Astrocyte (in vitro differentiated cells and primary cell): ENCODE measurements at regions not wholly inside any gene's neighbourhood (a gene's known extent, or its start where the extent isn't known, plus 50 kb on each side); places are given as distances from the start of the nearest gene placed in this dataset.

ENCODE experiments used
- DNase-seq: peaks from one replicate; pipeline ENCODE4 v3.0.0-alpha.2; 2010; ENCODE audit warnings: low read depth
- FAIRE-seq: peaks from 2 replicates; lab custom pipeline; 2011; peaks lifted over from hg19 to GRCh38; lab: Jason Lieb, UNC
- H2AFZ ChIP-seq: 2 replicates; pipeline ENCODE4 v1.6.0; 2012; ENCODE audit warnings: low read depth, low read length, inconsistent platforms
- H3K27ac ChIP-seq: 2 replicates; pipeline ENCODE4 v1.5.1; 2011; ENCODE audit warnings: low read depth, low read length, inconsistent platforms
- H3K27me3 ChIP-seq: 2 replicates; pipeline ENCODE4 v1.6.0; 2011; ENCODE audit warnings: low read length, inconsistent platforms; ENCODE audit not compliant: insufficient read depth
- H3K36me3 ChIP-seq: 2 replicates; pipeline ENCODE4 v1.5.1; 2011; ENCODE audit warnings: low read length, inconsistent platforms; ENCODE audit not compliant: insufficient read depth
- H3K4me1 ChIP-seq: 2 replicates; pipeline ENCODE4 v1.5.1; 2011; ENCODE audit warnings: low read length, inconsistent platforms; ENCODE audit not compliant: insufficient read depth
- H3K4me2 ChIP-seq: 2 replicates; pipeline ENCODE4 v1.6.0; 2012; ENCODE audit warnings: low read length, inconsistent platforms
- H3K4me3 ChIP-seq: 2 replicates; pipeline ENCODE4 v1.5.1; 2011; ENCODE audit warnings: low read depth, mild to moderate bottlenecking, low read length, inconsistent platforms; ENCODE audit not compliant: insufficient read depth
- H3K79me2 ChIP-seq: 2 replicates; pipeline ENCODE4 v1.6.0; 2012; ENCODE audit warnings: mild to moderate bottlenecking, low read length, inconsistent platforms; ENCODE audit not compliant: insufficient read depth
- H3K9ac ChIP-seq: 2 replicates; pipeline ENCODE4 v1.6.0; 2012; ENCODE audit warnings: mild to moderate bottlenecking, low read length, inconsistent platforms
- H3K9me3 ChIP-seq: 2 replicates; pipeline ENCODE4 v1.5.1; 2012; ENCODE audit warnings: low read depth, mild to moderate bottlenecking, low read length, inconsistent platforms; ENCODE audit not compliant: insufficient read depth
- H4K20me1 ChIP-seq: 2 replicates; pipeline ENCODE4 v1.6.0; 2012; ENCODE audit warnings: low read length, inconsistent platforms; ENCODE audit not compliant: insufficient read depth
- H3K27ac Mint-ChIP-seq: one replicate; pipeline ENCODE4 v1.8.0; 2021; ENCODE audit warnings: mild to moderate bottlenecking, mixed read lengths; ENCODE audit not compliant: unreplicated experiment
- H3K27me3 Mint-ChIP-seq: one replicate; pipeline ENCODE4 v1.8.0; 2021; ENCODE audit warnings: low read depth, mixed read lengths; ENCODE audit not compliant: unreplicated experiment
- H3K36me3 Mint-ChIP-seq: one replicate; pipeline ENCODE4 v1.8.0; 2021; ENCODE audit warnings: low read depth, mixed read lengths; ENCODE audit not compliant: unreplicated experiment
- H3K4me1 Mint-ChIP-seq: one replicate; pipeline ENCODE4 v1.8.0; 2021; ENCODE audit warnings: low read depth, mixed read lengths; ENCODE audit not compliant: unreplicated experiment
- H3K4me3 Mint-ChIP-seq: one replicate; pipeline ENCODE4 v1.8.0; 2021; ENCODE audit warnings: mild to moderate bottlenecking, moderate library complexity, mixed read lengths; ENCODE audit not compliant: unreplicated experiment
- H3K9me3 Mint-ChIP-seq: one replicate; pipeline ENCODE4 v1.8.0; 2021; ENCODE audit warnings: mild to moderate bottlenecking, mixed read lengths; ENCODE audit not compliant: unreplicated experiment
- EZH2 ChIP-seq: IDR thresholded peaks from 2 replicates; pipeline ENCODE4 v1.6.1; 2012; ENCODE audit warnings: mild to moderate bottlenecking, low read length, inconsistent platforms; ENCODE audit not compliant: insufficient read depth
- TF ChIP-seq, protein P1 (sequence below): IDR thresholded peaks from 2 replicates; pipeline ENCODE4 v1.5.1; 2011; ENCODE audit warnings: low read depth, mild to moderate bottlenecking, inconsistent platforms, low read length, moderate library complexity; ENCODE audit not compliant: insufficient read depth

DNA sequence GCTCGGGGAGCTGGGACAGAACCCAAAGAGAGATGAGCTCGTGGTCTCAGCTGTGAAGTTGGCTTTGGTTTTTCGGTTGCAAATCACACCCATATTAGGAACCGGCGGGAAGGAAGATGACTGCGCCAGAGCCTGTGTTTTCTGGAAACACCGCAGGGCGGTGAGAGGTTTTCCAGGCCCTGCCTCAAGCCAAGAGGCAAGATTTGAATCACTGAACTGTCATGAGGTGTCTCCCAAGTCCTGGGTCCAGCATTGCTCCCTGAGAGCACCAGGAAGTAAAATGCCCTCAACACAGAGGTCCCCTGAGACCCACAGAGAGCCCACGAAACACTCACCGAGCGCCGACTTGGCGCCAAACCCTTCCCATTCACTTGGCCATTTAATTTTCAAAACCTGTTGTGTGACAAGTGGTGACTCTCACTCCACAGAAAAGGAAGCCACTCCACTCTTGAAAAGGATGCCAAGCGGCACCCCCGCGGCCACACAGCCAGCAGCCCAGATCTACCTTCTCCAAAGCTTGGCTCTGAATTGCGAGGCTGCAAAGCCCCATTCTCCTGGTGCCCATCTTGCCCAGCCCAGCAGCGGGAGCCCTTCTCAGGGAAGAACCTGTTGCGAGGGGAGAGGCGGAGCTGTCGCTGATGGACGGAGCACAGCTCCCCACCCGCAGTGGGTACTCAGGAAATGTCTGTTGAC lies 99.0 kb upstream of the RUNX3 start:
- H3K4me2 ChIP-seq: no peak overlapping the region
- no peak overlapping the region for H3K27ac Mint-ChIP-seq

DNA sequence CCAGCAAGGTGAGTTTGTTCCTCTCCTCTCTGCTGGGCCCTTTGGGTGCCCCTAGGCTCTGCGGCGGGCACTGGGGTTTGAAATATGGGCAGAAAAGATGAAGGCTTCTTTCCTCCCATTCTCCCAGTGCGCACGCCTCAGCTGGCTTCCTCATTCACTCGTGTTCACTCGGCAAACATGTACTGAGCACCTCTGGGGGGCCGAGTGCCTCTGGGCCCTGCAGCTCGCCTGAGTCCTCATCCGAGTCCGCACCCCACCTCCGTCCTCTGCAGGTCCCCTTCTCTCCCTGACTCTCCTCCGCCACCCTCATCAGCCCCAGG lies 98.5 kb upstream of the RUNX3 start:
- Mint-ChIP-seq H3K27ac (no peak overlapping the region), H3K36me3 (no peaks in the 10 kb centered on the region), H3K9me3 (no peaks in the 10 kb centered on the region), H3K4me3 (no peak overlapping the region), H3K4me1 (peaks cover 16% of the 10 kb centered on the region), H3K27me3 (peaks cover 21% of the 10 kb centered on the region)
- Histone ChIP-seq H3K36me3 (no peaks in the 10 kb centered on the region), H2AFZ (no peak overlapping the region), H3K9ac (no peak overlapping the region), H3K4me1 (peaks cover 38% of the 10 kb centered on the region), H3K79me2 (no peaks in the 10 kb centered on the region), H3K27ac (no peak overlapping the region), H3K4me2 (no peak overlapping the region), H3K27me3 (peaks cover 3% of the 10 kb centered on the region), H3K9me3 (no peaks in the 10 kb centered on the region), H3K4me3 (no peak overlapping the region), H4K20me1 (no peaks in the 10 kb centered on the region)
- TF ChIP-seq, protein P1, sequence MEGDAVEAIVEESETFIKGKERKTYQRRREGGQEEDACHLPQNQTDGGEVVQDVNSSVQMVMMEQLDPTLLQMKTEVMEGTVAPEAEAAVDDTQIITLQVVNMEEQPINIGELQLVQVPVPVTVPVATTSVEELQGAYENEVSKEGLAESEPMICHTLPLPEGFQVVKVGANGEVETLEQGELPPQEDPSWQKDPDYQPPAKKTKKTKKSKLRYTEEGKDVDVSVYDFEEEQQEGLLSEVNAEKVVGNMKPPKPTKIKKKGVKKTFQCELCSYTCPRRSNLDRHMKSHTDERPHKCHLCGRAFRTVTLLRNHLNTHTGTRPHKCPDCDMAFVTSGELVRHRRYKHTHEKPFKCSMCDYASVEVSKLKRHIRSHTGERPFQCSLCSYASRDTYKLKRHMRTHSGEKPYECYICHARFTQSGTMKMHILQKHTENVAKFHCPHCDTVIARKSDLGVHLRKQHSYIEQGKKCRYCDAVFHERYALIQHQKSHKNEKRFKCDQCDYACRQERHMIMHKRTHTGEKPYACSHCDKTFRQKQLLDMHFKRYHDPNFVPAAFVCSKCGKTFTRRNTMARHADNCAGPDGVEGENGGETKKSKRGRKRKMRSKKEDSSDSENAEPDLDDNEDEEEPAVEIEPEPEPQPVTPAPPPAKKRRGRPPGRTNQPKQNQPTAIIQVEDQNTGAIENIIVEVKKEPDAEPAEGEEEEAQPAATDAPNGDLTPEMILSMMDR: no peak
- TF ChIP-seq EZH2: no peak
- no peak for FAIRE-seq
- no peak for DNase-seq

More for the DNA sequence above, 99.0 kb upstream of the RUNX3 start:
- Histone ChIP-seq H3K79me2 (no peaks in the 10 kb centered on the region), H4K20me1 (no peaks in the 10 kb centered on the region), H3K36me3 (no peaks in the 10 kb centered on the region), H3K27ac (no peak overlapping the region), H3K4me1 (peaks cover 38% of the 10 kb centered on the region), H2AFZ (no peak overlapping the region), H3K27me3 (peaks cover 3% of the 10 kb centered on the region), H3K4me3 (no peak overlapping the region), H3K9me3 (no peaks in the 10 kb centered on the region), H3K9ac (no peak overlapping the region)
- H3K36me3 Mint-ChIP-seq: no peaks in the 10 kb centered on the region
- H3K4me1 Mint-ChIP-seq: peaks cover 16% of the 10 kb centered on the region
- no peaks in the 10 kb centered on the region for H3K9me3 Mint-ChIP-seq
- DNase-seq (no peak), FAIRE-seq (no peak)
- H3K27me3 Mint-ChIP-seq: peaks cover 21% of the 10 kb centered on the region
- no peak overlapping the region for H3K4me3 Mint-ChIP-seq
- TF ChIP-seq, protein P1: no peak
- no peak for TF ChIP-seq EZH2

DNA sequence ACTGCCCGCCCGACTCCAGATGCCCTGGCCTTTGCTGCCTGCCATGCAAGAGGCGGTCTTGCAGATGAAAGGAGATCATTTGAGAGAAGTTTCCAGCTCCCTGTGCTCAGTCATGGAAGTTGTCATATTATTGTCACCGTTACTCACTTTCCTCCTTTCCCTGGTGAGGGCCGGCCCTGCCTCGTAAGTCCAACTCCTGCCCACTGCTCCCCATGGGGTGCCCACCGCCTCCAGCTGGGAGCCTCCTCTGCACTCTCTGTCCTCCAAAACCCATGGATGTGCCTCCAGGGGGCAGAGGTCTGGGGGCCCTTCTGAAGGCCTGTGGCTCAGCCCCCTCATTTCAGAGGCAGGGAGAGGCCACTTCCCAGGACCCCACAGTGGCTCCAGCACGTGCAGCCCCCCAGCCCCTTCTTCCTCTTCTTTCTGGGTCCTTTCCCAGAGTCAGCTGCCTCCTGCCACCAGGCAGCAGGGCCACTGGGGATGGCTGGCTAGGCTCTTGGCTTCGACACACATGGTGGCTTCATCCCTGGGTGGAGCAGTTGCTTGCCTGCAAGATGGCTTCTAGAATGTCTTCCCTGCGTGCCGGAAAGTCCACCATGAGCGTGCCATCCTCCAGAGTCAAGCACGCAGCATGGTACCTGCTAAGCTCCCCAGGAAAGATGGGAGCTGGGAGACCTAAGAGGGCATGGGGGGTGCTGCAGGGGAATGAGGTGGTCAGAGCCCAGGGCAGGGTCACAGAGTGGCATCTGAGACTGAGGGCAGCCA lies 97.9 kb upstream of the RUNX3 start:
- peaks cover 21% of the 10 kb centered on the region for H3K4me1 Mint-ChIP-seq
- Histone ChIP-seq H3K4me2 (no peak overlapping the region), H3K9me3 (no peaks in the 10 kb centered on the region), H3K4me1 (peaks cover 42% of the 10 kb centered on the region), H3K9ac (no peak overlapping the region), H3K4me3 (no peak overlapping the region), H3K27me3 (peaks cover 3% of the 10 kb centered on the region), H3K79me2 (no peaks in the 10 kb centered on the region), H3K36me3 (no peaks in the 10 kb centered on the region), H2AFZ (no peak overlapping the region), H3K27ac (no peak overlapping the region), H4K20me1 (no peaks in the 10 kb centered on the region)
- no peak for DNase-seq
- H3K36me3 Mint-ChIP-seq: no peaks in the 10 kb centered on the region
- TF ChIP-seq, protein P1: no peak
- TF ChIP-seq EZH2: no peak
- H3K27me3 Mint-ChIP-seq: peaks cover 21% of the 10 kb centered on the region
- FAIRE-seq: no peak
- H3K27ac Mint-ChIP-seq: no peak overlapping the region
- no peaks in the 10 kb centered on the region for H3K9me3 Mint-ChIP-seq
- no peak overlapping the region for H3K4me3 Mint-ChIP-seq
